HEK293T (cell line): ENCODE measurements at regions not wholly inside any gene's neighbourhood (a gene's known extent, or its start where the extent isn't known, plus 50 kb on each side); places are given as distances from the start of the nearest gene placed in this dataset.

Source experiments
- CTCF ChIA-PET: fragments of 350-600 bp; formaldehyde crosslinking; extraction: SDS; loops from one replicate; lab custom pipeline; 2021; ENCODE audit warnings: antibody characterized with exemption, inconsistent platforms; lab: Yijun Ruan, JAX
- POLR2A ChIA-PET: fragments of 350-600 bp; formaldehyde crosslinking; extraction: SDS; loops from one replicate; lab custom pipeline; 2020; ENCODE audit warnings: antibody characterized with exemption, inconsistent platforms; lab: Yijun Ruan, JAX
- DNase-seq: peaks from one replicate; pipeline ENCODE4 v3.0.0; 2012; ENCODE audit warnings: mixed read lengths; ENCODE audit errors: extremely low spot score
- ARNT ChIP-seq: fragments of 450-650 bp; IDR thresholded peaks from 2 replicates; pipeline ENCODE4 v1.6.1; 2017; ENCODE audit warnings: mild to moderate bottlenecking
- BHLHE40 ChIP-seq: fragments of 450-650 bp; IDR thresholded peaks from 2 replicates; pipeline ENCODE4 v1.6.1; 2016; ENCODE audit warnings: mild to moderate bottlenecking, moderate library complexity, borderline replicate concordance
- CTBP1 ChIP-seq: fragments of 450-650 bp; IDR thresholded peaks from 2 replicates; pipeline ENCODE4 v1.6.1; 2016; ENCODE audit warnings: borderline replicate concordance
- ELF4 ChIP-seq: fragments of 450-650 bp; IDR thresholded peaks from 2 replicates; pipeline ENCODE4 v1.6.1; 2017; ENCODE audit warnings: antibody characterized with exemption
- FOXA1 ChIP-seq: fragments of 450-650 bp; IDR thresholded peaks from 2 replicates; pipeline ENCODE4 v1.6.1; 2016; ENCODE audit warnings: mild to moderate bottlenecking
- FOXK2 ChIP-seq: fragments of 450-650 bp; IDR thresholded peaks from 2 replicates; pipeline ENCODE4 v1.6.1; 2016; ENCODE audit warnings: mild to moderate bottlenecking
- FOXM1 ChIP-seq: fragments of 450-650 bp; IDR thresholded peaks from 2 replicates; pipeline ENCODE4 v1.6.1; 2017; ENCODE audit warnings: mild to moderate bottlenecking, borderline replicate concordance
- HDGF ChIP-seq: fragments of 450-650 bp; IDR thresholded peaks from 2 replicates; pipeline ENCODE4 v1.6.1; 2017; ENCODE audit warnings: antibody characterized with exemption, borderline replicate concordance
- L3MBTL2 ChIP-seq: fragments of 450-650 bp; conservative IDR thresholded peaks from 2 replicates; pipeline ENCODE4 v1.6.1; 2016; ENCODE audit warnings: mild to moderate bottlenecking
- LEF1 ChIP-seq: fragments of 450-650 bp; IDR thresholded peaks from 2 replicates; pipeline ENCODE4 v1.6.1; 2017; ENCODE audit warnings: mild to moderate bottlenecking, borderline replicate concordance
- NFRKB ChIP-seq: fragments of 450-650 bp; IDR thresholded peaks from 2 replicates; pipeline ENCODE4 v1.6.1; 2016; ENCODE audit warnings: mild to moderate bottlenecking, moderate library complexity
- SP1 ChIP-seq: fragments of 450-650 bp; IDR thresholded peaks from 2 replicates; pipeline ENCODE4 v1.6.1; 2017
- SUZ12 ChIP-seq: fragments of 450-650 bp; IDR thresholded peaks from 2 replicates; pipeline ENCODE4 v1.6.1; 2016; ENCODE audit warnings: mild to moderate bottlenecking
- TARDBP ChIP-seq: fragments of 450-650 bp; IDR thresholded peaks from 2 replicates; pipeline ENCODE4 v1.6.1; 2016
- ZNF384 ChIP-seq: fragments of 450-650 bp; IDR thresholded peaks from 2 replicates; pipeline ENCODE4 v1.6.1; 2016
- TF ChIP-seq, protein P1 (sequence below): fragments of 450-650 bp; IDR thresholded peaks from 2 replicates; pipeline ENCODE4 v1.6.1; 2016

DNA sequence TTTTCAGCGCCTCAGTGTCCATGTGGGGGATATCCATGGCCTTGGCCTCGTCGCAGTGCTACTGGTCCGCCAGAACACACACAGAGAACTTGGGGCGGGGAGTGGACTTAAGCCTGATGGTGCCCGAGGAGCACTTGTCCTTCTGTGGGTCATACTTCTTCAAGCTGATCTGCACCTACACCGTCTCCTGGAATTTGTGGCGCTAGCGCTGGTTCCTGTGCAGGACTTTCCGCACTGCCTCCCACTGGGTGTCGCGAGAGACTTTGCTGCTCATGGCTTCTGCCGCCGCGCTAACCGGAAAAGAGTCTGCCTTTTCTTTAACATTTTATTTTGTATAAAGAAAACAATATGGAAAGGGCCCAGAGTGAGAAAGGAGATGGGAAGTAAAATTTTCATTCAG, 266.9 kb downstream of the COX7C start:
- POLR2A ChIA-PET: no interaction called here
- TF ChIP-seq FOXM1: no peak
- TF ChIP-seq CTBP1: no peak
- no peak for TF ChIP-seq ARNT
- TF ChIP-seq, protein P1, sequence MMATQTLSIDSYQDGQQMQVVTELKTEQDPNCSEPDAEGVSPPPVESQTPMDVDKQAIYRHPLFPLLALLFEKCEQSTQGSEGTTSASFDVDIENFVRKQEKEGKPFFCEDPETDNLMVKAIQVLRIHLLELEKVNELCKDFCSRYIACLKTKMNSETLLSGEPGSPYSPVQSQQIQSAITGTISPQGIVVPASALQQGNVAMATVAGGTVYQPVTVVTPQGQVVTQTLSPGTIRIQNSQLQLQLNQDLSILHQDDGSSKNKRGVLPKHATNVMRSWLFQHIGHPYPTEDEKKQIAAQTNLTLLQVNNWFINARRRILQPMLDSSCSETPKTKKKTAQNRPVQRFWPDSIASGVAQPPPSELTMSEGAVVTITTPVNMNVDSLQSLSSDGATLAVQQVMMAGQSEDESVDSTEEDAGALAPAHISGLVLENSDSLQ: no peak
- no peak for TF ChIP-seq SUZ12
- TF ChIP-seq TARDBP: no peak
- no peak for TF ChIP-seq FOXK2
- CTCF ChIA-PET: no interaction called here
- no peak for DNase-seq

DNA sequence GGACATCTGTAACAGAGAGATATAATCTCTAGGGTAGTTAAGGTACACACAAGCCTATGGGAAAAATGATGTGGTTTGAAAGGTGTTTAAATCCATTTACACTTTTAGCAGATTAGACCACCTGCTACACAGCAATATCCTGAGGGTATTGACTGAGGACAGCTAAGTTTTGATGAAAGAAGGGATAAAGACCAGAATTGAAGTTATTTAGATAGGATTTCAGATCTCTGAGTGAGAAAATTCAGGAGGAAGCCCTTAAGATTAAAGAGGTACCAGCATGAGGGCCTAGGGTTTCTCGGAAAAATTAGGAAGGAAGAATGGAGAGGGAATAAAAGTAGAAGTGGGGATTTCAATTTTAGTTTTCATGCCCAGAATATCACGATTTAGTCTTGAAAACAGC, 267.3 kb downstream of the COX7C start:
- CTCF ChIA-PET: no interaction called here

DNA sequence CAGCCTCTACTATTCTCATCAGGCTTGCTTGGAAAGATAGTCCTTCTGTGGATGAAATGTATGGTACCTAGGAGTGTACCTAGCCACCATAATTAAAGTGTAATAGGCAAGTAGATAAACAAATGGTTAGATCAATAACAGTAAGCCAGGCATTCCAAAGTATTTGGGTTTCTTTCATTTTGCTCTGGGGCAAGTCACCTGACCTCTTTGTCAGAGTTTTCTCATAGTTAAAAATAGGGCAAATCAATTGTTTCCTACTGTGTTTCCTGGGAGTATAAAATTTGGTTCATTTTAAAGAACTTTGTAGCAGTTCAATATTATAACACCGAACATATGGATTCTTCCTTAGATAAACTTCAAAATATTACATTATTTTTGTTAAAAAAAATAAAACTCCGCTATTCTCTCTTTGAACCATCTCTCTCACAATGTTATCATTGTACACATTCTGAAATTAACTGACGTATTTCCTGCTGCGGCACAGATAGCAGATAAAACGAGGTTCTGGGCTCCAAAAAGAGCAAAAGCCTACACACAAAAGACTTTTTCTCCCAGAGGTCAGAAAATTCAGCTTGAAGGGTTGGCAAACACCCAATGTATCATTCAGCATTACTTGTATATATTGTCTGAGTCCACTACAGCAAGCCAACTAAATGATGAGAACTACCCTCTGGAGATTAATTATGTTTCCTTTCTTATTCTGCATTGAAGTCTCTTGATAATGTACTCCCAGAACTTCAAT, 267.9 kb downstream of the COX7C start:
- CTCF ChIA-PET: no interaction called here
- no peak for DNase-seq
- TF ChIP-seq LEF1 (no peak), L3MBTL2 (no peak), CTBP1 (no peak), SP1 (no peak), ARNT (no peak), NFRKB (no peak), FOXK2 (no peak), ELF4 (no peak), FOXA1 (no peak), HDGF (no peak), SUZ12 (no peak), BHLHE40 (no peak), ZNF384 (no peak), TARDBP (no peak), FOXM1 (no peak)
- TF ChIP-seq, protein P1: no peak
- POLR2A ChIA-PET: no interaction called here

More for the DNA sequence above, 267.3 kb downstream of the COX7C start:
- no peak for DNase-seq
- TF ChIP-seq FOXA1 (no peak), SP1 (no peak), HDGF (no peak), NFRKB (no peak)
- TF ChIP-seq, protein P1: no peak
- POLR2A ChIA-PET: no interaction called here

DNA sequence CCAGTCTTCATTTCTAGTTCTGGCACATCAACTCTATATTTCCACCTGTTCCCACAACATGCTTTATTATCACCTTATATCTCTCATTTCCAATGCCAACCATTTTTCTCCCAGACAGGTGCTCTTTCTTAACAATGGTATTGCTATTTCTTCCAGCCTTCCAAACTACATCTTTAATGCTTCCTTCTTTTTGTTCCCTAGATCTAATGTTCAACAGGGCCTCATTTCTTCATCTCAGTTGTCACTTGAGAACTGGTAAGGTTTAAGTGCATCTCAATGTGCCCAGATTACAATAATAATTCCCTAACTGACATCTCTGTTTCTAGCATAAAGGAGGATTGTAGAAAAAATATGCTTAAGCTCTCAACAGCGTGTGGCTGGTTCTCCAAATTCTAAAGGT, 272.6 kb downstream of the COX7C start:
- POLR2A ChIA-PET: no interaction called here
- TF ChIP-seq CTBP1 (no peak), SUZ12 (no peak), ARNT (no peak), ZNF384 (no peak), LEF1 (no peak), BHLHE40 (no peak), FOXA1 (no peak)
- no peak for DNase-seq
- CTCF ChIA-PET: no interaction called here

DNA sequence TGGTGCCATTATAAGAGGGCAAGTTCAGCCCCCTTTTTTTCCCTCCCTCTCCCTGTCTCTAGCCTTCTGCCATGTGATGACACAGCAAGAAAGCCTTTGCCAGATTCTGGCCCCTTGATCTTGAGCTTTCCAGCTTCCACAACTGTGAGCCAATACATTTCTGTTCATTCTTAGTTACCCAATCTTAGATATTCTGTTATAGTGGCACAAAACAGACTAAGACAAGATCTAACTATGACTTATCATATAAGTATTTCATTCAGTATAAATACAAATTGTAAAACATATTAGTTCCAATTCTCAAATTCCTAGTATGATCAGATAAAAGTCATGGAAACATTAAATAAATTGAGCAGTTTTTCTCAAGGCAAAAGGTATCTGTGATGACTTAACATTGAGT, 276.3 kb downstream of the COX7C start:
- ChIA-PET POLR2A (no interaction called here), CTCF (no interaction called here)
- TF ChIP-seq ZNF384 (no peak), ELF4 (no peak), FOXK2 (no peak), HDGF (no peak), FOXM1 (no peak), SUZ12 (no peak), FOXA1 (no peak), TARDBP (no peak), LEF1 (no peak), L3MBTL2 (no peak), SP1 (no peak), CTBP1 (no peak), BHLHE40 (no peak), NFRKB (no peak), ARNT (no peak)
- TF ChIP-seq, protein P1: no peak
- DNase-seq: no peak

DNA sequence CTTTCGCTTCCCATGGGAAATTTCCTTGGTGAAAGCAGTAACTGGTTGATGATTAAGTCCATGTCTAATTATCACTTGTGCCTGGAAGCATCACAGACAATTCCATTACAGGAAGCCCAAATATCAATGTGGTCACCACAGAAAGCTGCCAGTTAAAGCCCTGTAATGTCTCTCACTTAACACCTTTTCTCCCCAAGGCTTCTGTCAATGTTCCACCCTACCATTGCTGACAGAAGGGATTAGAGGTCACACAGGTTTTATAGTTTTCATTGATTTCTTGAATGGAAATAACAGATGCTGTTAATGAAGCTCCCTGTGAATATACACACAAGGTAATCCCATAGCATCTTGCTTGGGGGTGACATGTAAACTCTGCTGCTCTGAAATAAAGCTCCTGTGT, 279.2 kb downstream of the COX7C start:
- no peak for TF ChIP-seq FOXA1
- TF ChIP-seq ELF4: no peak
- TF ChIP-seq FOXK2: no peak
- no peak for TF ChIP-seq L3MBTL2
- TF ChIP-seq TARDBP: no peak
- TF ChIP-seq, protein P1: no peak
- TF ChIP-seq ARNT: no peak
- TF ChIP-seq LEF1: no peak
- TF ChIP-seq SUZ12: no peak
- no peak for TF ChIP-seq FOXM1
- TF ChIP-seq SP1: no peak
- TF ChIP-seq ZNF384: no peak
- TF ChIP-seq NFRKB: no peak
- no peak for TF ChIP-seq HDGF
- TF ChIP-seq CTBP1: no peak
- no peak for TF ChIP-seq BHLHE40
- ChIA-PET CTCF (no interaction called here), POLR2A (no interaction called here)
- DNase-seq: no peak
